Head of caudate nucleus (tissue), 42 donors: ENCODE measurements at regions not wholly inside any gene's neighbourhood (a gene's known extent, or its start where the extent isn't known, plus 50 kb on each side); places are given as distances from the start of the nearest gene placed in this dataset.

Experiments used
- DNase-seq, 42 donors: peaks; one replicate each; pipeline versions ENCODE4 v3.0.0 to v3.0.0-alpha.2; 2020 to 2021; ENCODE audit warnings: mixed read lengths in 7 of 42
- intact Hi-C: fragments of 100-400 bp; cut with DNase I; formaldehyde crosslinking; loops from one replicate; pipeline ENCODE4 v1.15.0; 2022

DNA sequence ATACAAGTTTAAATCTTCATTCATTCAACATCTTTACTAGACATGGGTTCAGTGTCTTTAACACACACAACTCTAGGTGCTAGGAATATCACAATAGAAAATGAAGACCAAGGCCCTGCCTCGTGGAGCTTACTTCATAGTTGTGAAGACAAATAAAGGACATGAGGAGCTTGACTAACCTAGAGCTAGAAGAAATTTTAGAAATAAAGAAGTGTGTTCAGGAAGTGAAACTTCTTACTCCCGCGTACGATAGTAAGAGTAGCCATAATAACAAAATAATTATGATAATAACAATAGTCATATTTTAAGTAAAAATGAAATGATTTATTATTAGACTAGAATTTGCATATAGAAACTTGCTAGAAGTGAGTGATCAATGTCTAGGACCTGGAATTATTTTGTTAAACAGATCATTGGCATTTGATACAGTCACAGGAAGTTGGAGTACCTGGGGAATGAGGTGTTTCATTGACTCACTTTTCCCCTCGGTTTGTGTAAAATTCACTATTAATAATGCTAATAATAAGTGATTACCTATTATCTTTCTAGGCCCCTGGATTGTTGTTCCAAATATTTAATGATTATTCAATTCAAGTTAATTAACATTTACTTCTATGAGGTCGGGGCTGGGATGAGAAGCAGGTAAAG is 331.3 kb downstream of the NSG2 start:
- intact Hi-C loops, result no loop called here

DNA sequence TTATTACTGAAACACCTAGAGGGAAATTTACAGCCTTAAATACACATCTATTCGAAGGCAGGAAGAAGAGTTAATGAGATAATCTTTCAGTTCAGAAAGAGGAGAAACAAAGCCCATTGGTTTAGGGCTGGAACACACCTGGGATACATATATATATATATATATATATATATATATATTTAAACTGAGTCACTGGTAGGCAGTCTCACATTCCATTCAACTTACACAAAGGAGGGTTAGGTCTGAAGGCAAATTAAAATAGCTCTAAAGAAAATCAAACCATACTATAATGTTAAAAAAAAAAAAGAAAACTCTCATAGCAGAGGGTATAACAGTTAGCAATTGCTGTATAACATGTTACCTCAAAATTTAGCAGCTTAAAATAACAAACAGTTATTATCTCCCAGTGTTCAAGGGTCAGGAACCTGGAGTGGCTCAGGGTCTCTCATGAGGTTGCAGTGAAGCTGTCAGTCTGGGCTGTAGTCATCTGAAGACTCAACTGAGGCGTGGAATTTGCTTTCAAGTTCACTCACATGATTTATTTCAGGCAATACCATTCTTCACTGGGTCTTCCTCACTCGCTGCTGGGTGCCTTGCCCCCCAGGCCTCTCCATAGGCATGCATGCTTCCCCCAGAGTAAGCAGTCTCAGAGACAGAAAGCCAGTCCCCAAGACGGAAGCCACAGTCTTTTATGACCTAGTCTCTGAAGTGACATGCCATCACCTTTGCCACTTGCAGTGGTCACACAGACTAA is 332.8 kb downstream of the NSG2 start:
- intact Hi-C loops, result no loop called here
- DNase-seq, result no peak

More for the DNA sequence above, 331.3 kb downstream of the NSG2 start:
- DNase-seq, result no peak

DNA sequence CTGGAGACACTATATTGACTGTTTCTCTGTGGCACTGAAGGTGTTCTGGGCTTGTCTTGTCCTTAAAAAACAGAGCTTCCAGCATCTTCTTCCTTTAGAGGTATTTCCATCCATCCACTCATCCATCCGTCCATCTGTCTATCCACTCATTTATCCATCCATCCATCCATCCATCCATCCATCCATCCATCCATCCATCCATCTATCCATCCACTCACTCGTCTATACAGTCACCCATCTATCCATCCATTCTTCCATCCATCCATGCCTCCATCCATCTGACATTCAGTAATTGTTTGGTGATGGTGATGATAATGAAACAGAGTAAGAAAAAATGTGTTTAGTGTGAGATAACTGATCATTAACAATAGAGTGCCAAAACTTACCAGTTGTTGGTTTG is 334.8 kb downstream of the NSG2 start:
- no peak for DNase-seq
- intact Hi-C loops, result no loop called here

DNA sequence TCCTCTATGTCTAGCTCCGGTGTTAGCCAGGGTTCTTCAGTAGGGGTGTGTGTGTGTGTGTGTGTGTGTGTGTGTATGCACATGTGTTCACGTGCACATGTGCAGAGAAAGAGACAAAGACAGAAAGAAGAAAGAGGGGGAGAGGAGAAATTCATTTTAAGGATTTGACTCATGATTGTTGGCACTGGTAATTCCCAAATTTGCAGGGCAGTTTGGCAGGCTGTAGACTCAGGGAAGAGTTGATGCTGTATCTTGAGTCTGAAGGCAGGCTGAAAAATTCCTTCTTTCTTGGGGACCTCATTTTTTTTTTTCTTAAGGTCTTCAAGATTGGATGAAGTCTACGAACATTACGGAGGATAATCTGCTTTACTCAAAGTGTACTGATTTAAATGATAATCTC is 335.7 kb downstream of the NSG2 start:
- intact Hi-C loops, result no loop called here
- DNase-seq, result no peak

DNA sequence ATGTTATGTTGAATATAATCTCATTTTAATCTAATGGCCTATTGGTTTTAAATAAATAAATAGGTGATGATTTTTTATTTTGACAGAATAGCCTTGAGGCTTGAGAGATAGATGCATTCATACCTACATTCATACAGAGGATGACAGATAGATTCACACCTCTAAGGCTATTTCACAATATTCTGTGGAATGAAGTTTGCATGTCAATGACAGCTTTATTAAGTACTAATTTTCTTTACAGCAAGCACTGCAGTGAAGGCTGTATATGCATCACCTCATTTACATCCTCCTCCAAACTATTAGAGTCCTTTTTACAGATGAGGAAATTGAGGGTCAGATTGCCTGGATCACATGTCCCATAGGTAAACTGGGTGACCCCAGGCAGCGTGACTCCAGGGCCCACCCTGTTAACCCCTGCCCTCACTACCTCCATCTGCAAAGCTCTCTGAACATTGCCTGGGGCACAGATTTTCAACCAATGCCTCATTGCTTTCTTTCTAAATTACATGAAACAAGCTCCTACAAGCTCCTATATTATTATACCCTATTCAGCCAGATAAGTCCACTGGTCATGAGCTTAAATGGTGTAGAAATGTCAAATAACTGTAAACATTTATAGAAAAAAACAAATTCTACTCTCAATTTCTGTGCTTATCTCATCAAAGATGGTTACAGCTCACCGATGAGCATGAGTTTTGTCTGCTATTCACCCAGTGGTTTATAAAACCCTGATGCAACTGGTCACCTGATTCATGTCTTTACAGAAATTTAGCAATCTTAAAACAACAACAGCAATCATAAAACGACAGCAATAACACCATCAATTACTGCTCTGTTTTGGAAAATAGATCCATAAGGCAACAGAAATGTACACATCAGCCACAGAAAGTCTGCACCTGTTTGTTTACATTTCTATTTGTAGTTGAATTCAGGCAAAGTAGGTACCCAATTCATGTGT is 338.0 kb downstream of the NSG2 start:
- intact Hi-C loops, result no loop called here
- DNase-seq, result no peak

DNA sequence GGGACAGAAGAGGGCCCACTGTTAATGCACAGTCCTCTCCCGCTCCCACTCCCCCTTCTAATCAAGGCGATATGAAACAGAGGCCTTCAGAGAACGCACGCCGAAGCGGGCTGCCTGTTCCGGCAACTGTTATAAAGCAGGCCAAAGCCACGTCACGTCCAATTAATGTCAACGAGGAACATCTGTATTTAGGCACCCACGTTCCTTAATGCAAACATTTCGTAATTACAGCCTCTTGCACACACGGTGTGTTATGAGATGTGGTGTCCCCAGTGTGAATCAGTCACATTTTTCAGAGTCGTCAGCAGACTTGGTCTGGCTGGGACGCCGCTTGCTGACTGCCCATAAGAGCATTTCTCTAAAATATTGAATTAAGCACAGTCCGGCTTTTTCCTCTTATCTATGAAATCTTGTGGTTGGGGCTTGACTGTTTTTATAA is 339.0 kb downstream of the NSG2 start:
- DNase-seq, result no peak
- intact Hi-C loops, result no loop called here

DNA sequence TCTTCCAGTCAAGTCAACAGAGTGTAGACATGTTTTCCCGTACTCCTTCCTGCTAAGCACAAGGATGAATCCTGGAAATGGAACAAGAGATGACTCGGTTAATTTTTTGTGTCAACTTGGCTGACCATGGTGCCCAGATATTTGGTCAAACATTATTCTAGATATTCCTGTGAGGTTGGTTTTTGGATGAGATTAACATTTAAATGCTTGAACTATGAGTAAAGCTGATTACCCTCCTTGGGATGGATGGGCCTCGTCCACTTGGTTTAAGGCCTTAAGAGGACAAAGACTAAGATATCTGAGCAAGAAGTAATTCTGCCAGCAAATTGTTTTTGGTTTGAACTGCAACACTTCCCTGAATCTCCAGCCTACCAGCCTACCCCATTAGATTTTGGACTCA is 338.1 kb upstream of the MSX2 start:
- intact Hi-C loops, result no loop called here
- no peak for DNase-seq

DNA sequence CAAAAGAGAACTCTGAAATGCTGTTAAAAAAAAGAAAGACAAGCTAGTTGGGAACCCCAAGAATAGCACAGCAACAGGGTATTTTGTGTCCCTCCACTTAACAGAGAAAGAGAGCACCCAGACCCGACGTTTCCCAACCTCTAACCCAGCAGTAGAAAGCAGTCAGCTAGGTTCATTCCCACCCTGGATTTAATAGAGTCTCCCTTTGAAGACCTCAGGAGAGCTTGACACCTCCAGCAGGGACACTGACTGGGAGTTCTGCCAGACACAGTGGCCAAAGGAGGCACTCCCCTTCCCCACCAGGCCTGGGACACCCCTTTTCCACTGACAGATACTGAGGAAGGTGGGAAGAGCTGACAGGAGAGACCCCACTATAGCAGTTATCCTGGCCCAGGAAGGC is 337.5 kb upstream of the MSX2 start:
- intact Hi-C loops, result no loop called here
- DNase-seq, result no peak

DNA sequence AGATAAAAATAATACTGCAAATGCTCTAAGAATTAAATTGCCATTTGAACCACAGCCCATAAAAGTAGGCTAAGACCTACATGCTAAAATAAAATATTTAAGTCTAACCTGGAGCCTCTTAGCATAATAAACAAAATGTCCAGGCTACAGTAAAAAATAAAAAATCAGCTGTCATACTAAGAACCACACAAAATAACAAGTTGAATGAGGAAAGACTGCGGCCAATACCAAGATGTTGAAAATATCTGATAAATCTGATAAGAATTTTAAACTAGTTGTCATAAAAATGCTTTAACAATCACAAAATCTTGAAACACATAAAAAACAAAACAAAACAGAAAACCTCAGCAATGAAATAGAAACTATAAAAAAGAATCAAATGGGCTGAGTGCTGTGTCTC is 336.9 kb upstream of the MSX2 start:
- no peak for DNase-seq
- intact Hi-C loops, result no loop called here

DNA sequence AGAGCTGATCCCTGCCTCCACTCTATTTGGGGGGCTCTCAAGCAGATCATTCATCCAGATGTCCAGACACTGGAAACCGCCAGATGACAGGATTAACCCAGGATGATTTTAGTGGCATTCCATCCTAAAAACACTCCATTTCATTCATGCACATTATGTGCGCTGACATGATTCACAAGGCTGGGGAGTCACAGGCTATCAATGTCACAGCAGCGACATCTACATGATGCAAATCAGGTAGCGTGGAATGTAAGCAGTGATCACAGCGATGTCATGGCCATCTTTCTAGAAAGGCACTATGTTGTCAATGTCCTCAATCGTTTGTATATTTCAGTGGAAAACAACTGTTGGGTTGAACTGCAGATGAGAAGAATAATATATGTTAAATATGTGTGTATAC is 331.5 kb upstream of the MSX2 start:
- intact Hi-C loops, result no loop called here
- DNase-seq, result peak in 1 of 42 donors; percentile 26

DNA sequence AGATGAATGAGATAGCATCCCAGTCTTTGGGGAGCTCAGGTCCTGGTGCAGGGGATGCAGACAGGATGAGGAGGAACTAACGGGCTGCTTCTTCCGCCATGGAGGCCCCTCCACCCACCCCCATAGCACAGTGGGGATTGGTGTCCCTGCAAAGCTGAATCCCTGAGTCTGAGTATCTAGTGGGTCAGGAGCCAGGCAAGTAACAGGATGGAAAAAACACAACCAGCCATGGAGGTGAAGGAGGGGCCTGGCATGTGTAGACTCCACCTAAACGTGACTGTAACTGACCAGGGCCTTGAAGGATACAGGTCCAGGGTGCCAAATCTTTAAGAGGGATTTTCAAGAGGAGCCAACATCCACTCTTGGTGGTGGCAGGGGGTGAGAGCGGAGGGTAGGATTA is 327.8 kb upstream of the MSX2 start:
- intact Hi-C loops, result no loop called here
- peak in 1 of 42 donors; percentile 7 for DNase-seq

DNA sequence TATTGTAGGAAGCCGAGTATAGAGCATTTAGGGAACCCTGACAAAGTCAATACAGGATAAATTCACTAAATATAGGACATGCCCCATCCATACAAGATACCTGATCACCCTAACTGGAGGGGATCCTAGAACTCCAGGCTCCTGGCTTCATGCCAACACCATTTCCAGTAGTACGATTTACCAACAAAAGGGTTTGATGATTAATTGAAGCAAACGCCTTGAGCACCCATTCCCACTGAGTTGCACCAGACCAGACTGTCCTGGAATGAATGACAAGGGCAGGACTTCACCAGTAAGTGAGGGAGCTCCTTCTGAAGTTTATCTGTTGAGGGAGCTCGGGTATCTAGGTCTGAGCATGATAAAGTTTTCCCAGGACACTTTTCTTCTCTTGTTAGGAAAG is 327.2 kb upstream of the MSX2 start:
- peak in 1 of 42 donors; percentile 20 for DNase-seq
- intact Hi-C loops, result no loop called here

DNA sequence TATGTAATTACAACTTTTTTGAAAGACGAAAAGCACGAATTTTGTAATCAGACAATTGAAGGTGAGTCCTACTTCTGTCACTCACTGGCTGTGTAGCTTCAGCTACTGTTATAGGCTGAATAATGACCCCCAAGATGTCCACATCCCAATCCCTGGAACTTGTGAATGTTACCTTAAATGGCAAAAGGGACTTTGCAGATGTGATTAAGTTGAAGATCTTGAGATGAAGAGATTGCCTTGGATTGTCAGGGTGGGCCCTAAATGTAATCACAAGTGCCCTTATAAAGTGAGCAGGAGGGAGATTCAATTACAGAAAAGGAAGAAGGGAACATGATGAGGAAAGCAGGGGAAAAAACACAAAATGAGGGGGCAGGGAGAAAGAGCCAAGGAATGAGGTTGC is 326.2 kb upstream of the MSX2 start:
- intact Hi-C loops, result no loop called here
- DNase-seq, result peak in 1 of 42 donors; percentile 6

DNA sequence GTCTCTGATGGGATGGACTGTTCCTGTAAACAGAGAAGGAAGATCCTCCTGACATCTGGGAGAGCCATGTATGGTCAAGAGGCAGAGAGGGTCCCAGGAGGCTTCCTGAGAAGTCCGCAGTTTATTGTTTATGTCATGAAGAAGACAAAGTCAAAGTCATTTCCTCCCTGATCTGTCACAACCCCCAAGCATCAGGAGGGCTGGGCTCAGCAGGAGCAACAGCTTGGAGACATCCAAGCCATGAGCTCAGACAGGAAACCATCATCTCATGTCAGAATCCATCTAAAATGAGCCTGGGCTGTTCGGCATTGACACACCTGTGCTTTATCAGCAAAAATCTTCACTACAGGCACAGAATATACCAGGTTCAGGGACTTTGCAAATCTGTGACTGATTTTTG is 325.0 kb upstream of the MSX2 start:
- intact Hi-C loops, result no loop called here
- peak in 1 of 42 donors; percentile 8 for DNase-seq

DNA sequence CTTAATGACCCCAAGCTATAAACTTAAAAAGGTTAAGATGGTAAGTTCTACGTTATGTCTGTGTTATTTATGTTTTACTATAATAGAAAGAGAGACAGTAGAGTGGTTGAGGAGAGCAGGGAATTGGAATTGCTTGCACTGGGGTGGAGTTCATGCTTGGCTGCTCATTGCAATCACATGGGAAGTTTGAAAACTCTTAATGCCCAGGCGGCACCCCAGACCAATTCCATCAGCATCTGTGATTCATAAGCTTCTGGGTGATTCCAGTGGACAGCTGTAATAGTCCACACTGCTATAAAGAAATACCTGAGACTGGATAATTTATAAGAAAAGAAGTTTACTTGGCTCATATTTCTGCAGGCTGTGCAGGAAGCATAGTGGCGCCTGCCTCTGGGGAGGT is 323.9 kb upstream of the MSX2 start:
- intact Hi-C loops, result no loop called here
- peak in 1 of 42 donors; percentile 7 for DNase-seq

DNA sequence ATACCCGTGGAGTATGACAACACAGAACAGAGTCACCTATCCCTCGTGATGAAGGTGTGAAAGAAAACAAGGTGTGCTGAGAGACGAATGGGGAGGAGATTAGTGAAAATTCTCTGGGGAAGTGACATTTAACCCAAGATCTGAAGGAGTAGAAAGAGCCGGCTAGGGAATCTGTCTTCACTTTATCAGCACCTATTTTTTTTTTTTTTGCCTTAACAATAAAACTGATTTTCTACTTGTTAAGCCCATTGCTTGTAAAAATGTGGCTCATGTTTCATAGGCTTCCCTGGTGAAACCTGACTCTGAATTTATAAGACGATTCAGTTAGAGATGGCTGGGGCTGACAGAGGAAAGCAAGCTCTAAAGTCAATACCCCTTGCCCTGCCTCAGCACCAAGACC is 322.6 kb upstream of the MSX2 start:
- DNase-seq, result no peak
- intact Hi-C loops, result no loop called here

DNA sequence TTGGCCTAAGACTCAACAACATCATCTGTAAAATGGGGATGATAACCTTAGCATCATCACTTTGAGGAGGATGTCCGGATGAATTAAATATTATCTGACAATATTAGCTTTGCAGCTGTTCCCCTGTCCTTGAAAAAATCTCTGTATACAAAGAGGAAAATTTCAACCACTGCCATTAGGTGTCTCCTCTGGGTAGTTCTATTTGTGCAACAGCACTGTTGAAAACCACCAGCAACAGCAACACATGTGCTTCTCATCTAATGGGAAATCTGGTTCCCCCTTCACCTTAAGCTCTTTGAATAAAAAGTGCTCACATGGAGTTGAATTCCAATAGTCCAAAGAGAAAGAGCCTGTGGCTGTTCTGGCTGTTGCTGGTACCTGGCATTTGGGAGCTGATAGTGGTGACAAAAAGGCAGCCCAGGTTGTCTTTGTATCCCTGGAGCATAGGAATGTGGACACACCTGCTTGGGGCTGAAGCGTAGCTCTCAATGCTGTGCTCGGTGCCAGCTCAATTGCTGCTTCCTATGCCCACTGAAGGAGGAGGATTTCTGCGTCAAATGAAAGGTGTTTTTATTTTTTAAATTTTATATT is 322.1 kb upstream of the MSX2 start:
- DNase-seq, result peak in 1 of 42 donors; percentile 35

DNA sequence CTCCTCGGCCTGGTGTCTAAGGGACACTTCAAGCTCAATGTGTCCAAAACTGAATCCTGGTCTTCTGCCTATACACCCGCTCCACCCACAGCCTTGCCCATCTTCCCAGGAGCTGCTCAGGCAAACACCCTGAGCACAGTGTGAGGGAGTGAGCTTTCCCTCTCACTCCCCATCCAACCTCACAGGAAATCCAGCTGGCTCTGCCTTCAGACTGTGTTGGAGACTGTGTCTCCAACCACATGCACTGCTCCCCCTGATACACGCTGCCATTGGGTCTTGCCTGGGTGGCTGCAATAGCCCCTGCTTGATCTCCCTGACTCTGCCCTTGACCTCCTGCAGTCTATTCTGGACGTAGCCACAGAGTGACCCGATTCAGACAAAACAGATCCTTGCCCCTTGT is 319.5 kb upstream of the MSX2 start:
- intact Hi-C loops, result no loop called here
- DNase-seq, result no peak

More for the DNA sequence above, 322.1 kb upstream of the MSX2 start:
- intact Hi-C loops, result no loop called here

DNA sequence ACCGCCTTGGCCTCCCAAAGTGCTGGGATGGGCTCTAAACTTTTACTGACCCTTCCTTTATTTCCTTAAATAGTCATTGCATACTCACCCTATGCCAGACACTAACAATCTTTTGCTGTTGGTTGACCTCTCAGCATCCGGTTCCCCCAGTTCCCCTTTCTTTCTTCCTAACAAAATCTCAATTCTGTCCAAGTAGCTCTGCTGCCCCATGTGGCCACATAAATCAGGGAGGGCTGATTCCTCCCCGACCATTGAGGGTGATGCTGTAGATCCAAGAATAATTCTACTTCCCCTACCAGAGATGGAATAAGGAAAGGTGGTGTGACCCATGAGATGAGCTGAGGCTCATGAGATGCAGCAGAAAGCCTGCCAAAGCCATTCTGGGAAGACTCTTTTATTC is 315.3 kb upstream of the MSX2 start:
- intact Hi-C loops, result no loop called here
- DNase-seq, result no peak
